A673 (cell line): ENCODE measurements at regions not wholly inside any gene's neighbourhood (a gene's known extent, or its start where the extent isn't known, plus 50 kb on each side); places are given as distances from the start of the nearest gene placed in this dataset.

Experiments
- BruUV-seq: library from RNA; stranded (reverse); fragments of 400-500 nt; replicated peaks from 2 replicates; lab custom pipeline; 2021; lab: Mats Ljungman, UMichigan
- CTCF ChIA-PET: fragments of 300-600 bp; sonication (Branson Sonifier 250); formaldehyde crosslinking; loops from one replicate; lab custom pipeline; 2022; ENCODE audit warnings: antibody characterized with exemption; lab: Charles Lee
- POLR2A ChIA-PET: fragments of 300-600 bp; sonication (Branson Sonifier 250); formaldehyde crosslinking; loops from one replicate; lab custom pipeline; 2022; ENCODE audit warnings: antibody characterized with exemption; ENCODE audit not compliant: low non-redundant PET; lab: Charles Lee
- DNase-seq: peaks from one replicate; pipeline ENCODE4 v3.0.0-alpha.2; 2015; ENCODE audit warnings: low spot score
- H3K27ac ChIP-seq: fragments of 200-600 bp; sonication (generic); 2 replicates; pipeline ENCODE4 v1.5.1; 2016; ENCODE audit warnings: mixed run types, low read depth, mild to moderate bottlenecking, mixed read lengths, antibody characterized with exemption, low read length; ENCODE audit not compliant: poor library complexity, severe bottlenecking
- H3K27me3 ChIP-seq: fragments of 200-600 bp; sonication (generic); replicated peaks from 2 replicates; pipeline ENCODE4 v1.6.1; 2017; ENCODE audit warnings: mixed run types, low read depth, mild to moderate bottlenecking, mixed read lengths, antibody characterized with exemption, low read length; ENCODE audit not compliant: insufficient read depth, poor library complexity
- H3K36me3 ChIP-seq: fragments of 200-600 bp; sonication (generic); 2 replicates; pipeline ENCODE4 v1.6.1; 2016; ENCODE audit warnings: mixed run types, mild to moderate bottlenecking, mixed read lengths, antibody characterized with exemption, low read length; ENCODE audit not compliant: insufficient read depth, poor library complexity, severe bottlenecking
- H3K4me1 ChIP-seq: fragments of 200-600 bp; sonication (generic); 2 replicates; pipeline ENCODE4 v1.6.1; 2017; ENCODE audit warnings: mixed run types, mild to moderate bottlenecking, mixed read lengths, antibody characterized with exemption, low read length; ENCODE audit not compliant: insufficient read depth, poor library complexity, severe bottlenecking
- H3K4me3 ChIP-seq: fragments of 200-600 bp; sonication (generic); 2 replicates; pipeline ENCODE4 v1.5.1; 2016; ENCODE audit warnings: low read depth, mixed run types, mild to moderate bottlenecking, mixed read lengths, low read length; ENCODE audit not compliant: poor library complexity, severe bottlenecking
- H3K9me3 ChIP-seq: fragments of 200-600 bp; sonication (generic); 2 replicates; pipeline ENCODE4 v1.6.1; 2016; ENCODE audit warnings: mixed run types, low read depth, mild to moderate bottlenecking, mixed read lengths, antibody characterized with exemption, low read length; ENCODE audit not compliant: poor library complexity, severe bottlenecking
- CTCF ChIP-seq: fragments of 300-800, 200-600 bp; sonication (generic); conservative IDR thresholded peaks from 2 replicates; pipeline ENCODE4 v1.5.1; 2017; ENCODE audit warnings: low read depth, mild to moderate bottlenecking, antibody characterized with exemption, low read length, moderate library complexity, mixed read lengths
- EZH2 ChIP-seq: fragments of 200-600 bp; sonication (generic); IDR thresholded peaks from 2 replicates; pipeline ENCODE4 v1.6.1; 2017; ENCODE audit warnings: borderline replicate concordance, low read depth, mild to moderate bottlenecking, mixed read lengths, antibody characterized with exemption, low read length; ENCODE audit not compliant: poor library complexity, severe bottlenecking
- intact Hi-C: fragments of 100-400 bp; cut with micrococcal nuclease; formaldehyde crosslinking; loops from one replicate; pipeline ENCODE4 v1.10.0; 2022; ENCODE audit not compliant: unreplicated experiment

- H3K4me1 ChIP-seq = no peaks in the 10 kb centered on the region
- intact Hi-C loops = no loop called here
- peak; percentile 20 for DNase-seq
- no peak for TF ChIP-seq EZH2
- no peak for TF ChIP-seq CTCF
- ChIA-PET CTCF (no interaction called here), POLR2A (no interaction called here)
- H3K27ac ChIP-seq = no peak overlapping the region
- H3K27me3 ChIP-seq = no peaks in the 10 kb centered on the region
- no peaks in the 10 kb centered on the region for H3K36me3 ChIP-seq
- no peak overlapping the region for H3K4me3 ChIP-seq
- H3K9me3 ChIP-seq = no peaks in the 10 kb centered on the region
- no TSS peak for BruUV-seq
Measured at GRCh38 chr4:157558016-157558415, 337.5 kb downstream of the GRIA2 start.

- H3K36me3 ChIP-seq = no peaks in the 10 kb centered on the region
- H3K4me3 ChIP-seq = no peak overlapping the region
- CTCF ChIA-PET = no interaction called here
- no peaks in the 10 kb centered on the region for H3K4me1 ChIP-seq
- no TSS peak for BruUV-seq
- no peak for TF ChIP-seq CTCF
- no peak for TF ChIP-seq EZH2
- no peaks in the 10 kb centered on the region for H3K9me3 ChIP-seq
- H3K27ac ChIP-seq = no peak overlapping the region
- POLR2A ChIA-PET = no interaction called here
- DNase-seq = peak; percentile 35
- H3K27me3 ChIP-seq = no peaks in the 10 kb centered on the region
- intact Hi-C loops = no loop called here
Measured at GRCh38 chr4:157550028-157550427, 329.5 kb downstream of the GRIA2 start.

- Histone ChIP-seq H3K27me3 (no peaks in the 10 kb centered on the region), H3K9me3 (peaks cover 19% of the 10 kb centered on the region), H3K36me3 (no peaks in the 10 kb centered on the region), H3K4me1 (no peaks in the 10 kb centered on the region), H3K27ac (no peak overlapping the region), H3K4me3 (no peak overlapping the region)
- intact Hi-C loops = no loop called here
- no TSS peak for BruUV-seq
- TF ChIP-seq CTCF (no peak), EZH2 (no peak)
- POLR2A ChIA-PET = no interaction called here
- CTCF ChIA-PET = no interaction called here
- no peak for DNase-seq
Measured at GRCh38 chr4:157527954-157528353, 307.4 kb downstream of the GRIA2 start.
